ENCODE measurements at regions not wholly inside any gene's neighbourhood (a gene's known extent, or its start where the extent isn't known, plus 50 kb on each side); places are given as distances from the start of the nearest gene placed in this dataset.

DNA sequence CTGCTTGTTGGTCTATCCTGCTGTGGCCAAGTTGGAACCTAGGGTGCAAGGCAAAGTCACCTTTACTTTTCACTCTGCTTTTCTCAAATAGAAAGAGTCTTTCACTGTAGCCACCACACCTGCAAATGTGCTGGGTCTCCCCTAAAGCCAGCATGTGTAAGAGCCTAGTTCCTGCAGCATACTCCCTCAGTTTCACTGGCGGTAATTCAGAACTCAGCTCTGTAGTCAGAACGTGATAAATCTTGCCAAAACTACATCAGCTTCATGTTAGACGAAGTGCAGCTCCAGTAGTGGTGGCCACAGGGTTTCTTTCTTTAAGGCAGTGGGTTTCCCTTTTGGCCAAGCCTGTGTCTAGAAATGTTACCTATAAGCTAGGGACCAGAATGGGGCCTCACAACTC is 72.0 kb upstream of the HMGCLL1 start:
- TF ChIP-seq KLF10 (tag by site-specific recombination; IDR thresholded peaks at IDR 0.05) (no peak), TCF7L2 (IDR thresholded peaks at IDR 0.05; ENCODE audit: borderline replicate concordance, low read depth, low read length) (no peak), ZNF561 (tag by site-specific recombination; IDR thresholded peaks at IDR 0.05; ENCODE audit: borderline replicate concordance) (no peak), EGR2 (tag by site-specific recombination; IDR thresholded peaks at IDR 0.05; ENCODE audit: low read depth) (no peak), KLF8 (tag by site-specific recombination; IDR thresholded peaks at IDR 0.05) (no peak), ZFP3 (tag by site-specific recombination; IDR thresholded peaks at IDR 0.05; ENCODE audit: low read depth) (no peak), SP7 (tag by site-specific recombination; IDR thresholded peaks at IDR 0.05) (no peak)
- TF ChIP-seq, protein P1, sequence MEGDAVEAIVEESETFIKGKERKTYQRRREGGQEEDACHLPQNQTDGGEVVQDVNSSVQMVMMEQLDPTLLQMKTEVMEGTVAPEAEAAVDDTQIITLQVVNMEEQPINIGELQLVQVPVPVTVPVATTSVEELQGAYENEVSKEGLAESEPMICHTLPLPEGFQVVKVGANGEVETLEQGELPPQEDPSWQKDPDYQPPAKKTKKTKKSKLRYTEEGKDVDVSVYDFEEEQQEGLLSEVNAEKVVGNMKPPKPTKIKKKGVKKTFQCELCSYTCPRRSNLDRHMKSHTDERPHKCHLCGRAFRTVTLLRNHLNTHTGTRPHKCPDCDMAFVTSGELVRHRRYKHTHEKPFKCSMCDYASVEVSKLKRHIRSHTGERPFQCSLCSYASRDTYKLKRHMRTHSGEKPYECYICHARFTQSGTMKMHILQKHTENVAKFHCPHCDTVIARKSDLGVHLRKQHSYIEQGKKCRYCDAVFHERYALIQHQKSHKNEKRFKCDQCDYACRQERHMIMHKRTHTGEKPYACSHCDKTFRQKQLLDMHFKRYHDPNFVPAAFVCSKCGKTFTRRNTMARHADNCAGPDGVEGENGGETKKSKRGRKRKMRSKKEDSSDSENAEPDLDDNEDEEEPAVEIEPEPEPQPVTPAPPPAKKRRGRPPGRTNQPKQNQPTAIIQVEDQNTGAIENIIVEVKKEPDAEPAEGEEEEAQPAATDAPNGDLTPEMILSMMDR (tag by site-specific recombination; IDR thresholded peaks at IDR 0.05) = no peak

Data from HEK293 (cell line).